ENCODE measurements at regions not wholly inside any gene's neighbourhood (a gene's known extent, or its start where the extent isn't known, plus 50 kb on each side); places are given as distances from the start of the nearest gene placed in this dataset.

- H3K4me3 ChIP-seq (ENCODE audit: control insufficient read depth, low read depth, low read length): no peak overlapping the region
- DNase-seq (ENCODE audit: low read depth): no peak
- TF ChIP-seq CTCF (conservative IDR thresholded peaks at IDR 0.05; ENCODE audit: control insufficient read depth, insufficient read depth, low read depth, low read length): no peak
Measured at GRCh38 chr2:53484531-53484930, 283.1 kb upstream of the CHAC2 start.

GRCh38 chr2:53477517-53477916 lies 290.1 kb upstream of the CHAC2 start:
- no peak for DNase-seq (ENCODE audit: low read depth)
- TF ChIP-seq CTCF (conservative IDR thresholded peaks at IDR 0.05; ENCODE audit: control insufficient read depth, insufficient read depth, low read depth, low read length): no peak
- no peak overlapping the region for H3K4me3 ChIP-seq (ENCODE audit: control insufficient read depth, low read depth, low read length)

- no peak for TF ChIP-seq CTCF (conservative IDR thresholded peaks at IDR 0.05; ENCODE audit: control insufficient read depth, insufficient read depth, low read depth, low read length)
- DNase-seq (ENCODE audit: low read depth): no peak
Measured at GRCh38 chr2:53476834-53477233, 290.8 kb upstream of the CHAC2 start.

GRCh38 chr2:53475766-53476165 lies 291.8 kb upstream of the CHAC2 start:
- H3K4me3 ChIP-seq (ENCODE audit: control insufficient read depth, low read depth, low read length): no peak overlapping the region
- no peak for TF ChIP-seq CTCF (conservative IDR thresholded peaks at IDR 0.05; ENCODE audit: control insufficient read depth, insufficient read depth, low read depth, low read length)
- no peak for DNase-seq (ENCODE audit: low read depth)

More at GRCh38 chr2:53476834-53477233, 290.8 kb upstream of the CHAC2 start:
- H3K4me3 ChIP-seq (ENCODE audit: control insufficient read depth, low read depth, low read length): no peak overlapping the region

- no peak overlapping the region for H3K4me3 ChIP-seq (ENCODE audit: control insufficient read depth, low read depth, low read length)
- TF ChIP-seq CTCF (conservative IDR thresholded peaks at IDR 0.05; ENCODE audit: control insufficient read depth, insufficient read depth, low read depth, low read length): no peak
- DNase-seq (ENCODE audit: low read depth): peak; percentile 61
Measured at GRCh38 chr2:53475321-53475720, 292.3 kb upstream of the CHAC2 start.

GRCh38 chr2:53474914-53475313 lies 292.7 kb upstream of the CHAC2 start:
- TF ChIP-seq CTCF (conservative IDR thresholded peaks at IDR 0.05; ENCODE audit: control insufficient read depth, insufficient read depth, low read depth, low read length): no peak
- no peak overlapping the region for H3K4me3 ChIP-seq (ENCODE audit: control insufficient read depth, low read depth, low read length)
- DNase-seq (ENCODE audit: low read depth): no peak

- no peak overlapping the region for H3K4me3 ChIP-seq (ENCODE audit: control insufficient read depth, low read depth, low read length)
- DNase-seq (ENCODE audit: low read depth): peak; percentile 7
- no peak for TF ChIP-seq CTCF (conservative IDR thresholded peaks at IDR 0.05; ENCODE audit: control insufficient read depth, insufficient read depth, low read depth, low read length)
Measured at GRCh38 chr2:53473775-53474311, 293.8 kb upstream of the CHAC2 start.
